ENCODE measurements at regions not wholly inside any gene's neighbourhood (a gene's known extent, or its start where the extent isn't known, plus 50 kb on each side); places are given as distances from the start of the nearest gene placed in this dataset.

GRCh38 chr18:28725876-28726275 is 548.9 kb upstream of the CDH2 start:
- no peak overlapping the region for H3K4me3 ChIP-seq (ENCODE audit: low read depth, low read length)
- TF ChIP-seq ZNF335 (tag by site-specific recombination; conservative IDR thresholded peaks at IDR 0.05) (no peak), ZNF280D (tag by site-specific recombination; IDR thresholded peaks at IDR 0.05) (no peak), ZNF776 (tag by site-specific recombination; IDR thresholded peaks at IDR 0.05; ENCODE audit: borderline replicate concordance) (no peak), MZF1 (tag by site-specific recombination; IDR thresholded peaks at IDR 0.05; ENCODE audit: borderline replicate concordance) (no peak), ZNF548 (tag by site-specific recombination; IDR thresholded peaks at IDR 0.05) (no peak), ZNF140 (tag by site-specific recombination; IDR thresholded peaks at IDR 0.05) (no peak), REPIN1 (tag by site-specific recombination; IDR thresholded peaks at IDR 0.05; ENCODE audit: low read depth) (no peak), ZBTB8A (tag by site-specific recombination; IDR thresholded peaks at IDR 0.05) (no peak), ZNF521 (tag by site-specific recombination; IDR thresholded peaks at IDR 0.05) (no peak), ZNF324 (tag by site-specific recombination; IDR thresholded peaks at IDR 0.05) (no peak), ZNF121 (tag by site-specific recombination; IDR thresholded peaks at IDR 0.05) (no peak), ZNF394 (tag by site-specific recombination; IDR thresholded peaks at IDR 0.05; ENCODE audit: borderline replicate concordance) (no peak)
- H3K36me3 ChIP-seq (ENCODE audit: control insufficient read depth in 2 of 2, insufficient read depth in 1 of 2, low read length in 2 of 2), result no peaks in the 10 kb centered on the region
- POLR2A ChIA-PET, result no interaction called here
- no peaks in the 10 kb centered on the region for H3K9me3 ChIP-seq (ENCODE audit: control insufficient read depth, insufficient read depth, low read depth, low read length)
- no peak overlapping the region for H3K27ac ChIP-seq (ENCODE audit: extremely low read depth, low read depth, low read length)
- no peaks in the 10 kb centered on the region for H3K4me1 ChIP-seq (ENCODE audit: control insufficient read depth, insufficient read depth, low read length)
- CTCF ChIA-PET, result no interaction called here

DNA sequence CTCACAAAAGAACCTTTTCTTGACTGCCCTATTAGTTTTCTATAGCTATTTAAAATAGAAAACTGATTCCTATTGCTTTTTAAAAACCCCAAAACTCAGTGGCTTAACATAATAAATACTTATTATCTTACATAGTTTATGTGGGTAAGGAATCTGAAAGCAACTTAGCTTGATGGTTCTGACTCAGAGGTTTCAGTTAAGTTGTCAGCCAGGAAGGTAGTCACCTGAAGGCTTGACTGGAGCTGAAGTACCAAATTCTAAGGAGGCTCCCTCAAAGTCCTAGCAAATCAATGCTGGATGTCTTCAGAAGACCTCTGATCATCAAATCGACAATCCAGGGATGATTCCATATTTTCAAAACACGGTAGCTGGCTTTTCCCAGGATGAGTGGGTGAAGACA is 546.6 kb upstream of the CDH2 start:
- CTCF ChIA-PET, result no interaction called here
- TF ChIP-seq KLF7 (tag by site-specific recombination; IDR thresholded peaks at IDR 0.05; ENCODE audit: borderline replicate concordance), result no peak
- no peak for TF ChIP-seq ZFHX2 (tag by site-specific recombination; conservative IDR thresholded peaks at IDR 0.05)
- no peak for TF ChIP-seq ZNF24 (tag by site-specific recombination; IDR thresholded peaks at IDR 0.05)
- TF ChIP-seq ZNF621 (tag by site-specific recombination; IDR thresholded peaks at IDR 0.05), result no peak
- TF ChIP-seq, protein P1, sequence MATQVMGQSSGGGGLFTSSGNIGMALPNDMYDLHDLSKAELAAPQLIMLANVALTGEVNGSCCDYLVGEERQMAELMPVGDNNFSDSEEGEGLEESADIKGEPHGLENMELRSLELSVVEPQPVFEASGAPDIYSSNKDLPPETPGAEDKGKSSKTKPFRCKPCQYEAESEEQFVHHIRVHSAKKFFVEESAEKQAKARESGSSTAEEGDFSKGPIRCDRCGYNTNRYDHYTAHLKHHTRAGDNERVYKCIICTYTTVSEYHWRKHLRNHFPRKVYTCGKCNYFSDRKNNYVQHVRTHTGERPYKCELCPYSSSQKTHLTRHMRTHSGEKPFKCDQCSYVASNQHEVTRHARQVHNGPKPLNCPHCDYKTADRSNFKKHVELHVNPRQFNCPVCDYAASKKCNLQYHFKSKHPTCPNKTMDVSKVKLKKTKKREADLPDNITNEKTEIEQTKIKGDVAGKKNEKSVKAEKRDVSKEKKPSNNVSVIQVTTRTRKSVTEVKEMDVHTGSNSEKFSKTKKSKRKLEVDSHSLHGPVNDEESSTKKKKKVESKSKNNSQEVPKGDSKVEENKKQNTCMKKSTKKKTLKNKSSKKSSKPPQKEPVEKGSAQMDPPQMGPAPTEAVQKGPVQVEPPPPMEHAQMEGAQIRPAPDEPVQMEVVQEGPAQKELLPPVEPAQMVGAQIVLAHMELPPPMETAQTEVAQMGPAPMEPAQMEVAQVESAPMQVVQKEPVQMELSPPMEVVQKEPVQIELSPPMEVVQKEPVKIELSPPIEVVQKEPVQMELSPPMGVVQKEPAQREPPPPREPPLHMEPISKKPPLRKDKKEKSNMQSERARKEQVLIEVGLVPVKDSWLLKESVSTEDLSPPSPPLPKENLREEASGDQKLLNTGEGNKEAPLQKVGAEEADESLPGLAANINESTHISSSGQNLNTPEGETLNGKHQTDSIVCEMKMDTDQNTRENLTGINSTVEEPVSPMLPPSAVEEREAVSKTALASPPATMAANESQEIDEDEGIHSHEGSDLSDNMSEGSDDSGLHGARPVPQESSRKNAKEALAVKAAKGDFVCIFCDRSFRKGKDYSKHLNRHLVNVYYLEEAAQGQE (tag by site-specific recombination; IDR thresholded peaks at IDR 0.05), result no peak
- TF ChIP-seq, protein P2, sequence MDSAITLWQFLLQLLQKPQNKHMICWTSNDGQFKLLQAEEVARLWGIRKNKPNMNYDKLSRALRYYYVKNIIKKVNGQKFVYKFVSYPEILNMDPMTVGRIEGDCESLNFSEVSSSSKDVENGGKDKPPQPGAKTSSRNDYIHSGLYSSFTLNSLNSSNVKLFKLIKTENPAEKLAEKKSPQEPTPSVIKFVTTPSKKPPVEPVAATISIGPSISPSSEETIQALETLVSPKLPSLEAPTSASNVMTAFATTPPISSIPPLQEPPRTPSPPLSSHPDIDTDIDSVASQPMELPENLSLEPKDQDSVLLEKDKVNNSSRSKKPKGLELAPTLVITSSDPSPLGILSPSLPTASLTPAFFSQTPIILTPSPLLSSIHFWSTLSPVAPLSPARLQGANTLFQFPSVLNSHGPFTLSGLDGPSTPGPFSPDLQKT (IDR thresholded peaks at IDR 0.05; ENCODE audit: borderline replicate concordance, low read depth, low read length), result no peak
- TF ChIP-seq, protein P3, sequence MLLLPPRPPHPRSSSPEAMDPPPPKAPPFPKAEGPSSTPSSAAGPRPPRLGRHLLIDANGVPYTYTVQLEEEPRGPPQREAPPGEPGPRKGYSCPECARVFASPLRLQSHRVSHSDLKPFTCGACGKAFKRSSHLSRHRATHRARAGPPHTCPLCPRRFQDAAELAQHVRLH (tag by site-specific recombination; IDR thresholded peaks at IDR 0.05), result no peak
- no peak for TF ChIP-seq MYNN (tag by site-specific recombination; IDR thresholded peaks at IDR 0.05; ENCODE audit: borderline replicate concordance)
- TF ChIP-seq SP2 (tag by site-specific recombination; IDR thresholded peaks at IDR 0.05), result no peak
- TF ChIP-seq ZNF610 (tag by site-specific recombination; IDR thresholded peaks at IDR 0.05; ENCODE audit: borderline replicate concordance), result no peak
- no peak for TF ChIP-seq SP3 (tag by site-specific recombination; IDR thresholded peaks at IDR 0.05)
- no peak overlapping the region for H3K27ac ChIP-seq (ENCODE audit: extremely low read depth, low read depth, low read length)
- no peak overlapping the region for H3K4me3 ChIP-seq (ENCODE audit: low read depth, low read length)
- no peaks in the 10 kb centered on the region for H3K9me3 ChIP-seq (ENCODE audit: control insufficient read depth, insufficient read depth, low read depth, low read length)
- no peaks in the 10 kb centered on the region for H3K36me3 ChIP-seq (ENCODE audit: control insufficient read depth in 2 of 2, insufficient read depth in 1 of 2, low read length in 2 of 2)
- H3K4me1 ChIP-seq (ENCODE audit: control insufficient read depth, insufficient read depth, low read length), result no peaks in the 10 kb centered on the region
- POLR2A ChIA-PET, result no interaction called here
